ENCODE measurements at regions not wholly inside any gene's neighbourhood (a gene's known extent, or its start where the extent isn't known, plus 50 kb on each side); places are given as distances from the start of the nearest gene placed in this dataset.

DNA sequence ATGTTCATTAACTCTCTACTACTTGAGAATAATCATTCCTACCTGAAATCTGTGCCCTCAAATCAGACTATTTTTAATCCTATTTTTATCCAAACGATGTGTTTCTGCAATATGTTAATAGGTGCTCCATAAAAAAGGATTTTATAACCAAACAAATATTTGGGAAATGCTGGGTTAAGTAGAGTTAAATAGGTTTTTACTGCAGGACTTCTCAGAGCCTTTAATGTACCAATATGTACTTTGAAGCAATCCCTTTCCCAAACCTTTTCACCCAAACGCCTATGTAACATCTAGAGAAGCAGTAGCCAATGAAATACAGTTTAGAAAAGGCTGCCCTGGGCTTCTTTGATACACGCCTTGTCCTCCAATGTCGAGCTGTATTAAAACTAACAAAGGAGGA is 182.5 kb downstream of the SP3 start:
- H3K4me3 ChIP-seq (ENCODE audit: low read depth, low read length) = no peak overlapping the region
- TF ChIP-seq, protein P1, sequence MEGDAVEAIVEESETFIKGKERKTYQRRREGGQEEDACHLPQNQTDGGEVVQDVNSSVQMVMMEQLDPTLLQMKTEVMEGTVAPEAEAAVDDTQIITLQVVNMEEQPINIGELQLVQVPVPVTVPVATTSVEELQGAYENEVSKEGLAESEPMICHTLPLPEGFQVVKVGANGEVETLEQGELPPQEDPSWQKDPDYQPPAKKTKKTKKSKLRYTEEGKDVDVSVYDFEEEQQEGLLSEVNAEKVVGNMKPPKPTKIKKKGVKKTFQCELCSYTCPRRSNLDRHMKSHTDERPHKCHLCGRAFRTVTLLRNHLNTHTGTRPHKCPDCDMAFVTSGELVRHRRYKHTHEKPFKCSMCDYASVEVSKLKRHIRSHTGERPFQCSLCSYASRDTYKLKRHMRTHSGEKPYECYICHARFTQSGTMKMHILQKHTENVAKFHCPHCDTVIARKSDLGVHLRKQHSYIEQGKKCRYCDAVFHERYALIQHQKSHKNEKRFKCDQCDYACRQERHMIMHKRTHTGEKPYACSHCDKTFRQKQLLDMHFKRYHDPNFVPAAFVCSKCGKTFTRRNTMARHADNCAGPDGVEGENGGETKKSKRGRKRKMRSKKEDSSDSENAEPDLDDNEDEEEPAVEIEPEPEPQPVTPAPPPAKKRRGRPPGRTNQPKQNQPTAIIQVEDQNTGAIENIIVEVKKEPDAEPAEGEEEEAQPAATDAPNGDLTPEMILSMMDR (IDR thresholded peaks at IDR 0.05; ENCODE audit: low read depth, low read length) = no peak

DNA sequence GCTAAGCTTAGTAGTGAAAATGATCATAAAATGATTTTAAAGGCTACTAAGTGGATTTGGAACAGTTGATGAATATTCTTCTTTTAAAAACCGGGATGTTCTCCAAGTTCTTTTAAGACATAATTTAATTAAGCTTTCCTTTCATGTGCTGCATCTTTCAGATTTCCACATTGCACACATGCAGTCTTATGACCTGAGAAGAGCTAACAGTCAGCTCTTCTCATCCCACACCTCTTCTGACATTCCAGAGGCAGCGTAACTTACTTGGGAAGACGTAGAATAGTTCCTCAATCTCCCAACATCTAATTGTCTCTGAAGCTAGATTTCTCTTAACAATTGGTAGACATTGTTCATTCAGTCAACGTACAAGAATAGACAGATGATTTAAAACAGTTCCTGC is 181.8 kb downstream of the SP3 start:
- no peak overlapping the region for H3K4me3 ChIP-seq (ENCODE audit: low read depth, low read length)
- TF ChIP-seq, protein P1 (IDR thresholded peaks at IDR 0.05; ENCODE audit: low read depth, low read length) = no peak

DNA sequence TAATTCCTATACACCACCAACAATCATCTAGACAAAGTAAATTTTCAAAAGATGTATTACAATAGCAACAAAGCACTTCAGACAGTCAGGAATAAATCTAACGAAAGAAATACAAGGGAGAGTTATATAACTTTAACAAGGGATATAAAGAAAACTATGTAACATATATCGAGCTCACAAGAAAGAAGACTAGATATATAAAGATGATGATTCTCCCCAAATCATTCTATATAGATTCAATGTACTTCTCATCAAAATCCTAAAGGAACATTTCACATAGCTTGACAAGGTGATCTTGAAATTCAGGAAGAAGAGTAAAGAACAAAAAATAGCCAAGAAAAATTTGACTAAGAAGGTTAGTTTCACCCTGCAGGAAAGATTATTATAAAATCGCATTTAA is 179.4 kb downstream of the SP3 start:
- TF ChIP-seq, protein P1 (IDR thresholded peaks at IDR 0.05; ENCODE audit: low read depth, low read length) = no peak
- H3K4me3 ChIP-seq (ENCODE audit: low read depth, low read length) = no peak overlapping the region

DNA sequence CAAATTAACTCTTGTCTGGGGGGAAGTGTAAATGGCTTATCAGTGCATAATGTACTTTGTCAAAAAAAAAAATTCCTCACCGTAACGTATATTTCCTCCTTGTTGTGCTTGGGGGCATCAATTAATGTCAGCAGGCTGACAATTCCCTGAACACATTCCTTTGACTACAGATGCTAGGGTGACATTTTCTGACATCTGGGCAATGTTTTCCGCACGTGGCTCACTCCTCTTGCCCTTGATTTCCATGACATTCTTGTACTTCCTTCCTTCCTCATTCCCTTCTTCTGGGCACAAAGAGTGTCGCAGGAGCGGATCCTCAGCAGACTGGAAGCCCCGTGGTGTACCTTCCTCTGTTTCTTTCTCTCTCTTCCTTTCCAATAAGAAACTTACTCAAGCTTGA is 173.7 kb downstream of the SP3 start:
- no peak overlapping the region for H3K4me3 ChIP-seq (ENCODE audit: low read depth, low read length)
- TF ChIP-seq, protein P1 (IDR thresholded peaks at IDR 0.05; ENCODE audit: low read depth, low read length) = no peak

DNA sequence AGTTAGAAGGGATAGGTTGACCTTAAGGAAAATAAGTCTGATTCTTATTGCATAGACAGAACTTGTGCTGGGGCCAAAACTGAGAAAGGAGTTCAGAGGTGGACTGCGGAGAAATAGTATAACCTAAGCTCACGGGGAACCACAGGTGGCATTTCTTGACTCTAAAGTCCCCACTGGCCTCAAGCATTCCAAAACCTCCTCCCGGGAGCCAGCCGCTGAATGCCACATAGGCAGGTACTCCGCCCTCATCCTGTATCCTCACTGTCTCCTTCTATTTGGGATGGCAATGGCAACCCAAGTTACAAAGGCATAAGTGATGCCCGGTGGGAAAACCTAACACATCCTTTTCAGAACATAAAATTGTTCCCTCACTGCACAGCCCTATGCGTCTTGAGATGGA is 173.0 kb downstream of the SP3 start:
- TF ChIP-seq, protein P1 (IDR thresholded peaks at IDR 0.05; ENCODE audit: low read depth, low read length) = no peak

DNA sequence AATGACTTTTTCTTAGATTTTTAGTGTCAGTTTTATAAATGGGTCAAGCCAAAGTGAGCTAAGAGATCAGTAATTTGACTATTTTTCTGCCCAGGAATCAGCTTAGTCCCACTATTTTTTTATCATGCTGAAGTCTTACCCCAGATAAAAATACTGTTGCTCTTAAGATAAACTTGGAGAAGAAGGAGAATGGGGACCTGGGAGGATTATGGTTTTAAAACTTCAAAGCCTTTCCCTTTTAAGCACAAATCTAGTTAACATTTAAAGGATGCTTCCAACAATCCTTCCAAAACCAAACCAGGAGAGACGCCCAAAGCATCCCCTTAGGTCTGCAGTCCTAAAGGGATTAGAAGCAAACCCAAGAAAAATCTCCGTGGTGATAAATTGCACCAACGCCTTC is 172.4 kb downstream of the SP3 start:
- TF ChIP-seq, protein P1 (IDR thresholded peaks at IDR 0.05; ENCODE audit: low read depth, low read length) = no peak
- no peak overlapping the region for H3K4me3 ChIP-seq (ENCODE audit: low read depth, low read length)

More for the DNA sequence above, 173.0 kb downstream of the SP3 start:
- H3K4me3 ChIP-seq (ENCODE audit: low read depth, low read length) = no peak overlapping the region

DNA sequence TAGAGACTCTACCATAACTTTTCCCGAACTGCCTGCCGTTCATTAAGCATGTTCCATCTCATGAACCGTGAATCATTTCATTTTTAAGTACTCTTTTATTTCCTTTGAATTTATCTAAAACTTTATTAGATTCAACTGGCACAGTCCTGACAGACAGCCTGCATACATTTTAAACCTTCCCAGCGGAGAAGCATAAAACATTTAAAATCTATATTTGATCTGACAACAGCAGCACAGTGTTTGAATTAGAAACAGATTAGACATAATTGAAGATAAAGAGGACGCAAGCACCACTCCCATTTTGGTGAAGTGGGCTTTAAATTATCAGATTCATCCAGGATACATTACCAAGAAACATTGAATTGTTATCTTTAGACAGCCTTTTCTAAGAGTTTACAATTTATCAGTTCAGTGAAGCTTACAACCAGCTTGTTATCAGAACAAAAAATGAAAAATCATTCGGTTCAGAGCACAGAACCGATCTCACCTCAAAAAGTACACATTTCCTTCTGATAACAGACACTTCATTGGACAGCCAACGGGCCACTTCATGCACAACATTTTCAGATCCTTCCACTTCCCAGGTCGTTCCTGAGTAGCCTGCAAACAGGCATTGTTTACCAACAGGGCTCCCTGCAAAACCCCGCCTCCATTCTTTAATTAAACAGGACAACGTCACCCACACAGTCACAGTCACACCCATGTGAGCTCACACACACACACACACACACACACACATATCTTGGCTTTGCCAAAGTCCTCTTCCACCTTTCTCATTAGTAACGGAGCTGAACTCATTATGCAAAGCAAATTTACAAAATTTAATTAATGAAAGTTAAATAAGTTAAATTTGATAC is 171.2 kb downstream of the SP3 start:
- TF ChIP-seq, protein P1 (IDR thresholded peaks at IDR 0.05; ENCODE audit: low read depth, low read length) = no peak
- H3K4me3 ChIP-seq (ENCODE audit: low read depth, low read length) = no peak overlapping the region

Measured in WI38 (cell line).